ENCODE measurements at regions not wholly inside any gene's neighbourhood (a gene's known extent, or its start where the extent isn't known, plus 50 kb on each side); places are given as distances from the start of the nearest gene placed in this dataset.

- Histone ChIP-seq H3F3A (ENCODE audit: insufficient read depth) (no peaks in the 10 kb centered on the region), H3K9me3 (ENCODE audit: insufficient read depth, low read length) (peaks cover 20% of the 10 kb centered on the region; the same call in 1 of the 2 replicates), H3K27ac (ENCODE audit: low read depth, low read length) (no peak overlapping the region), H3K4me3 (ENCODE audit: insufficient read depth, low read length, poor library complexity, severe bottlenecking) (no peak overlapping the region), H3K4me2 (ENCODE audit: low read depth, low read length, poor library complexity, severe bottlenecking) (no peak overlapping the region), H3K36me3 (ENCODE audit: low read length) (0 out of 2 replicates have a peak, but pooled peaks cover 3% of the 10 kb centered on the region), H3K27me3 (ENCODE audit: low read length) (no peaks in the 10 kb centered on the region), H4K20me1 (ENCODE audit: low read depth, low read length) (no peaks in the 10 kb centered on the region), H2AFZ (ENCODE audit: low read depth, low read length, severe bottlenecking) (no peak overlapping the region), H3K9ac (ENCODE audit: low read length) (no peak overlapping the region), H3K9me2 (replicated peaks; ENCODE audit: insufficient read depth, low read length) (no peaks in the 10 kb centered on the region), H3K79me2 (ENCODE audit: insufficient read depth, low read length) (no peaks in the 10 kb centered on the region)
- no peak for TF ChIP-seq CTCF (IDR thresholded peaks at IDR 0.05; ENCODE audit: insufficient read depth, low read length, poor library complexity, severe bottlenecking)
- TF ChIP-seq EZH2phosphoT487 (conservative IDR thresholded peaks at IDR 0.05; ENCODE audit: low read length): no peak
These were observed 1045.6 kb upstream of the PCDH9 start for GRCh38 chr13:68275758-68276157.

- H2AFZ ChIP-seq (ENCODE audit: low read depth, low read length, severe bottlenecking): no peak overlapping the region
- H3F3A ChIP-seq (ENCODE audit: insufficient read depth): no peaks in the 10 kb centered on the region
- H3K9me2 ChIP-seq (replicated peaks; ENCODE audit: insufficient read depth, low read length): no peaks in the 10 kb centered on the region
- H3K36me3 ChIP-seq (ENCODE audit: low read length): no peaks in the 10 kb centered on the region
- no peak overlapping the region for H3K27ac ChIP-seq (ENCODE audit: low read depth, low read length)
- TF ChIP-seq EZH2phosphoT487 (conservative IDR thresholded peaks at IDR 0.05; ENCODE audit: low read length) (no peak), CTCF (IDR thresholded peaks at IDR 0.05; ENCODE audit: insufficient read depth, low read length, poor library complexity, severe bottlenecking) (no peak)
- H3K79me2 ChIP-seq (ENCODE audit: insufficient read depth, low read length): no peaks in the 10 kb centered on the region
- no peaks in the 10 kb centered on the region for H3K27me3 ChIP-seq (ENCODE audit: low read length)
- peaks cover 20% of the 10 kb centered on the region; the same call in 1 of the 2 replicates for H3K9me3 ChIP-seq (ENCODE audit: insufficient read depth, low read length)
- no peaks in the 10 kb centered on the region for H4K20me1 ChIP-seq (ENCODE audit: low read depth, low read length)
- H3K4me2 ChIP-seq (ENCODE audit: low read depth, low read length, poor library complexity, severe bottlenecking): no peak overlapping the region
- no peak overlapping the region for H3K4me3 ChIP-seq (ENCODE audit: insufficient read depth, low read length, poor library complexity, severe bottlenecking)
- H3K9ac ChIP-seq (ENCODE audit: low read length): no peak overlapping the region
These were observed 1042.5 kb upstream of the PCDH9 start for GRCh38 chr13:68272652-68273051.

- Histone ChIP-seq H3K36me3 (ENCODE audit: low read length) (no peaks in the 10 kb centered on the region), H3K9ac (ENCODE audit: low read length) (no peak overlapping the region), H3K9me2 (replicated peaks; ENCODE audit: insufficient read depth, low read length) (no peaks in the 10 kb centered on the region), H3K9me3 (ENCODE audit: insufficient read depth, low read length) (no peaks in the 10 kb centered on the region), H3F3A (ENCODE audit: insufficient read depth) (no peaks in the 10 kb centered on the region), H4K20me1 (ENCODE audit: low read depth, low read length) (no peaks in the 10 kb centered on the region), H3K79me2 (ENCODE audit: insufficient read depth, low read length) (no peaks in the 10 kb centered on the region), H3K27ac (ENCODE audit: low read depth, low read length) (no peak overlapping the region), H2AFZ (ENCODE audit: low read depth, low read length, severe bottlenecking) (peak overlapping the region; percentile 14), H3K27me3 (ENCODE audit: low read length) (no peaks in the 10 kb centered on the region), H3K4me2 (ENCODE audit: low read depth, low read length, poor library complexity, severe bottlenecking) (no peak overlapping the region), H3K4me3 (ENCODE audit: insufficient read depth, low read length, poor library complexity, severe bottlenecking) (no peak overlapping the region)
- TF ChIP-seq EZH2phosphoT487 (conservative IDR thresholded peaks at IDR 0.05; ENCODE audit: low read length) (no peak), CTCF (IDR thresholded peaks at IDR 0.05; ENCODE audit: insufficient read depth, low read length, poor library complexity, severe bottlenecking) (no peak)
These were observed 1034.6 kb upstream of the PCDH9 start for GRCh38 chr13:68264692-68265091.
